Upper lobe of left lung (tissue), 6 donors: ENCODE measurements at regions not wholly inside any gene's neighbourhood (a gene's known extent, or its start where the extent isn't known, plus 50 kb on each side); places are given as distances from the start of the nearest gene placed in this dataset.

ENCODE experiments used
- ATAC-seq, 2 donors: fragments of 200-7000 bp; cut with Tn5 transposase; one replicate each; pipeline ENCODE4 v1.9.1; 2022; ENCODE audit warnings: mild to moderate bottlenecking in 2 of 2, moderate library complexity in 2 of 2; ENCODE audit not compliant: low FRiP score in 2 of 2
- DNase-seq, 2 donors: peaks; one replicate each; pipeline ENCODE4 v3.0.0-alpha.2; 2019 to 2020
- H3K27ac ChIP-seq, 4 donors: fragments of 200-600 bp; sonication (generic); one replicate each; pipeline ENCODE4 v1.5.1; 2016 to 2019
- H3K27me3 ChIP-seq, 4 donors: fragments of 200-600 bp; sonication (generic); one replicate each; pipeline ENCODE4 v1.5.1; 2017 to 2019
- H3K36me3 ChIP-seq, 4 donors: fragments of 200-600 bp; sonication (generic); one replicate each; pipeline ENCODE4 v1.5.1; 2016 to 2019
- H3K4me1 ChIP-seq, 4 donors: fragments of 200-600 bp; sonication (generic); one replicate each; pipeline ENCODE4 v1.5.1; 2018 to 2019
- H3K4me3 ChIP-seq, 4 donors: fragments of 200-600 bp; sonication (generic); one replicate each; pipeline ENCODE4 v1.5.1; 2017 to 2019; ENCODE audit warnings: mild to moderate bottlenecking in 2 of 4, moderate library complexity in 1 of 4
- H3K9me3 ChIP-seq, 4 donors: fragments of 200-600 bp; sonication (generic); one replicate each; pipeline ENCODE4 v1.5.1; 2018 to 2019
- CTCF ChIP-seq, 6 experiments: fragments of 450-650 bp in 4 of 6; fragments of 200-600 bp in 2 of 6; sonication (generic) in 2 of 6; IDR thresholded peaks; one replicate each; pipeline ENCODE4 v1.5.1; 2016 to 2019; ENCODE audit warnings: antibody characterized with exemption in 6 of 6
- EP300 ChIP-seq, 4 donors: sonication (generic); formaldehyde crosslinking; IDR thresholded peaks; one replicate each; pipeline ENCODE4 v1.5.1; 2017; ENCODE audit warnings: antibody characterized with exemption in 4 of 4, control low read depth in 2 of 4
- POLR2A ChIP-seq, 4 donors: fragments of 450-650 bp; IDR thresholded peaks; one replicate each; pipeline ENCODE4 v1.5.1; 2016 to 2017; ENCODE audit warnings: antibody characterized with exemption in 4 of 4, mild to moderate bottlenecking in 2 of 4
- POLR2AphosphoS5 ChIP-seq, 2 donors: sonication (generic); formaldehyde crosslinking; IDR thresholded peaks; one replicate each; pipeline ENCODE4 v1.5.1; 2017; ENCODE audit warnings: antibody characterized with exemption in 2 of 2
- WGBS, 2 donors: methylation state at CpG; one replicate each; pipeline ENCODE4 v1.1.5; 2017 to 2018; 5-methylcytosine and 5-hydroxymethylcytosine counted together
- donor health status: DM: no; HTN: no; CAD: no; lungs with moderate emphysema.
- donor health status: DM: no; HTN: yes; CAD: no; lungs with severe emphysema.

- Histone ChIP-seq H3K9me3 (peaks cover 0 to 9% (median 2%) of the 10 kb centered on the region in 4 donors), H3K4me3 (no peak overlapping the region), H3K4me1 (no peaks in the 10 kb centered on the region), H3K36me3 (no peaks in the 10 kb centered on the region), H3K27ac (no peak overlapping the region), H3K27me3 (no peaks in the 10 kb centered on the region)
- ATAC-seq (no peak), DNase-seq (no peak)
- TF ChIP-seq POLR2A (IDR thresholded peaks at IDR 0.05) (no peak), EP300 (IDR thresholded peaks at IDR 0.05) (no peak), CTCF (IDR thresholded peaks at IDR 0.05) (no peak), POLR2AphosphoS5 (IDR thresholded peaks at IDR 0.05) (no peak)
Measured at GRCh38 chr16:87086575-87086974, 230.6 kb downstream of the C16orf95 start.

GRCh38 chr16:87092958-87093357, 224.2 kb downstream of the C16orf95 start:
- TF ChIP-seq CTCF (IDR thresholded peaks at IDR 0.05) (no peak), POLR2A (IDR thresholded peaks at IDR 0.05) (no peak), EP300 (IDR thresholded peaks at IDR 0.05) (no peak), POLR2AphosphoS5 (IDR thresholded peaks at IDR 0.05) (no peak)
- WGBS, 2 donors, result 83 to 87% methylated on average over 5 of the region's 5 CpGs
- H3K27ac ChIP-seq, result no peak overlapping the region
- ATAC-seq, result peak; percentile 8 to 23
- no peaks in the 10 kb centered on the region for H3K36me3 ChIP-seq
- H3K4me1 ChIP-seq, result no peaks in the 10 kb centered on the region
- DNase-seq, result no peak
- no peak overlapping the region for H3K4me3 ChIP-seq
- H3K9me3 ChIP-seq, result no peaks in the 10 kb centered on the region
- H3K27me3 ChIP-seq, result no peaks in the 10 kb centered on the region

GRCh38 chr16:87093804-87094555, 223.2 kb downstream of the C16orf95 start:
- Histone ChIP-seq H3K4me3 (no peak overlapping the region), H3K36me3 (no peaks in the 10 kb centered on the region), H3K4me1 (no peaks in the 10 kb centered on the region), H3K27me3 (no peaks in the 10 kb centered on the region), H3K27ac (no peak overlapping the region), H3K9me3 (no peaks in the 10 kb centered on the region)
- 78 to 80% methylated on average over 14 to 17 of the region's 18 CpGs for WGBS, 2 donors
- no peak for TF ChIP-seq POLR2AphosphoS5 (IDR thresholded peaks at IDR 0.05)
- no peak for TF ChIP-seq CTCF (IDR thresholded peaks at IDR 0.05)
- no peak for TF ChIP-seq POLR2A (IDR thresholded peaks at IDR 0.05)
- TF ChIP-seq EP300 (IDR thresholded peaks at IDR 0.05), result no peak
- DNase-seq (peak in 1 of 2 donors; percentile 73), ATAC-seq (no peak)

GRCh38 chr16:87094556-87094865, 222.7 kb downstream of the C16orf95 start:
- Histone ChIP-seq H3K27me3 (no peaks in the 10 kb centered on the region), H3K27ac (no peak overlapping the region), H3K36me3 (no peaks in the 10 kb centered on the region), H3K4me1 (no peaks in the 10 kb centered on the region), H3K4me3 (no peak overlapping the region), H3K9me3 (no peaks in the 10 kb centered on the region)
- TF ChIP-seq POLR2A (IDR thresholded peaks at IDR 0.05) (no peak), POLR2AphosphoS5 (IDR thresholded peaks at IDR 0.05) (no peak), CTCF (IDR thresholded peaks at IDR 0.05) (no peak), EP300 (IDR thresholded peaks at IDR 0.05) (no peak)
- DNase-seq, result no peak
- ATAC-seq, result no peak
- 61 to 64% methylated on average over 5 of the region's 5 CpGs for WGBS, 2 donors

DNA sequence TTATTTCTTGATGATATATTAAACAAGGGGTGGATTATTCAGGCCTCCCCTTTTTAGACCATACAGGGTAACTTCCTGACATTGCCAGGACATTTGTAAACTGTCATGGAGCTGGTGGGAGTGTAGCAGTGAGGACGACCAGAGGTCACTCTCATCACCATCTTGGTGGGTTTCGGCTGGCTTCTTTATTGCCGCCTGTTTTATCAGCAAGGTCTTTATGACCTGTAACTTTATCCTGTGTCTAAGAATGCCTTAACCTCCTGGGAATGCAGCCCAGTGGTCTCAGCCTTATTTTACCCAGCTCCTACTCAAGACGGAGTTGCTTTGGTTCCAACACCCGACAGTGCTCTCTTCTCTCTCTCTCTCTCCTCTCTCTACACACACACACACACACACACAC, 221.9 kb downstream of the C16orf95 start:
- Histone ChIP-seq H3K4me1 (no peaks in the 10 kb centered on the region), H3K27ac (no peak overlapping the region), H3K4me3 (no peak overlapping the region), H3K27me3 (no peaks in the 10 kb centered on the region), H3K9me3 (no peaks in the 10 kb centered on the region), H3K36me3 (no peaks in the 10 kb centered on the region)
- TF ChIP-seq EP300 (IDR thresholded peaks at IDR 0.05) (no peak), CTCF (IDR thresholded peaks at IDR 0.05) (no peak), POLR2A (IDR thresholded peaks at IDR 0.05) (no peak), POLR2AphosphoS5 (IDR thresholded peaks at IDR 0.05) (no peak)
- WGBS, 2 donors, result 85% methylated on average over 5 of the region's 5 CpGs
- ATAC-seq, result no peak
- DNase-seq, result no peak
